Common myeloid progenitor, CD34-positive (primary cell): ENCODE measurements at regions not wholly inside any gene's neighbourhood (a gene's known extent, or its start where the extent isn't known, plus 50 kb on each side); places are given as distances from the start of the nearest gene placed in this dataset.

Source experiments
- CTCF ChIA-PET: fragments of 350-600 bp; sonication (Branson Sonifier 250); formaldehyde crosslinking; loops from one replicate; lab custom pipeline; 2021; ENCODE audit warnings: antibody characterized with exemption; lab: Charles Lee
- POLR2A ChIA-PET: fragments of 350-600 bp; sonication (Branson Sonifier 250); formaldehyde crosslinking; loops from one replicate; lab custom pipeline; 2021; ENCODE audit warnings: antibody characterized with exemption; lab: Charles Lee
- DNase-seq, 3 donors: peaks; one replicate each; pipeline versions ENCODE4 v3.0.0 to v3.0.0-alpha.2; 2013
- H3K27ac ChIP-seq, 2 experiments: 1 replicate in 1 of 2; 2 replicates in 1 of 2; pipeline ENCODE4 v1.7.0; 2013; ENCODE audit warnings: inconsistent platforms in 2 of 2, low read length in 2 of 2, mild to moderate bottlenecking in 2 of 2, low read depth in 1 of 2, moderate library complexity in 1 of 2; ENCODE audit not compliant: severe bottlenecking in 2 of 2, insufficient read depth in 1 of 2, poor library complexity in 1 of 2
- H3K27me3 ChIP-seq, 5 experiments: replicated peaks in 2 of 5; 1 replicate in 3 of 5; 2 replicates in 2 of 5; pipeline versions ENCODE4 v1.6.1 to v1.7.0; 2013; ENCODE audit warnings: low read length in 4 of 5, mild to moderate bottlenecking in 2 of 5, moderate library complexity in 2 of 5, inconsistent platforms in 1 of 5; ENCODE audit not compliant: insufficient read depth in 5 of 5, control insufficient read depth in 4 of 5
- H3K36me3 ChIP-seq, 4 experiments: 1 replicate in 2 of 4; 2 replicates in 2 of 4; pipeline versions ENCODE4 v1.6.1 to v1.7.0; 2013; ENCODE audit warnings: low read length in 3 of 4, control low read depth in 1 of 4, mild to moderate bottlenecking in 1 of 4; ENCODE audit not compliant: control insufficient read depth in 4 of 4, insufficient read depth in 4 of 4
- H3K4me1 ChIP-seq, 4 experiments: 1 replicate in 3 of 4; 2 replicates in 1 of 4; pipeline versions ENCODE4 v1.6.1 to v1.7.1; 2013; ENCODE audit warnings: low read length in 3 of 4, mild to moderate bottlenecking in 3 of 4, control low read depth in 1 of 4, inconsistent platforms in 1 of 4, moderate library complexity in 1 of 4; ENCODE audit not compliant: control insufficient read depth in 4 of 4, insufficient read depth in 4 of 4; ENCODE audit errors: control extremely low read depth in 1 of 4
- H3K4me3 ChIP-seq, 7 experiments: 1 replicate in 4 of 7; 2 replicates in 3 of 7; pipeline versions ENCODE4 v1.5.1 to v1.7.0; 2013; ENCODE audit warnings: mild to moderate bottlenecking in 7 of 7, low read length in 6 of 7, moderate library complexity in 6 of 7, inconsistent platforms in 2 of 7, low read depth in 2 of 7, control low read depth in 1 of 7; ENCODE audit not compliant: insufficient read depth in 4 of 7, control insufficient read depth in 1 of 7; ENCODE audit errors: extremely low read depth in 1 of 7
- H3K9me3 ChIP-seq, 5 experiments: 1 replicate in 4 of 5; 2 replicates in 1 of 5; pipeline versions ENCODE4 v1.6.1 to v1.7.1; 2013; ENCODE audit warnings: low read length in 4 of 5, mild to moderate bottlenecking in 2 of 5, inconsistent platforms in 1 of 5, low read depth in 1 of 5, moderate library complexity in 1 of 5; ENCODE audit not compliant: control insufficient read depth in 4 of 5, insufficient read depth in 2 of 5; ENCODE audit errors: control extremely low read depth in 1 of 5
- WGBS: methylation state at CpG from one replicate; pipeline ENCODE4 v1.1.5; 2013; ENCODE audit not compliant: insufficient coverage; 5-methylcytosine and 5-hydroxymethylcytosine counted together

GRCh38 chr7:113454597-113455169 is 336.3 kb upstream of the SMIM30 start:
- ChIA-PET CTCF (no interaction called here), POLR2A (no interaction called here)
- Histone ChIP-seq H3K27me3 (peaks cover 0 to 2% (median 0%) of the 10 kb centered on the region in 5 experiments), H3K4me3 (no peak overlapping the region), H3K36me3 (no peaks in the 10 kb centered on the region), H3K27ac (no peak overlapping the region), H3K4me1 (no peaks in the 10 kb centered on the region), H3K9me3 (peaks cover 0 to 2% (median 0%) of the 10 kb centered on the region in 5 experiments)
- DNase-seq = no peak
- WGBS = 53% methylated on average over 3 of the region's 3 CpGs

- DNase-seq = no peak
- Histone ChIP-seq H3K27me3 (peaks cover 0 to 2% (median 0%) of the 10 kb centered on the region in 5 experiments), H3K9me3 (peaks cover 0 to 2% (median 0%) of the 10 kb centered on the region in 5 experiments), H3K4me3 (no peak overlapping the region), H3K27ac (no peak overlapping the region), H3K36me3 (no peaks in the 10 kb centered on the region), H3K4me1 (no peaks in the 10 kb centered on the region)
- ChIA-PET POLR2A (no interaction called here), CTCF (no interaction called here)
- WGBS = 72% methylated on average over 3 of the region's 4 CpGs
Observed at GRCh38 chr7:113452245-113452644, 333.9 kb upstream of the SMIM30 start.

GRCh38 chr7:113446791-113447190 is 328.4 kb upstream of the SMIM30 start:
- CTCF ChIA-PET = no interaction called here

GRCh38 chr7:113446391-113446790 is 328.0 kb upstream of the SMIM30 start:
- ChIA-PET POLR2A (no interaction called here), CTCF (no interaction called here)
- H3K4me1 ChIP-seq = no peaks in the 10 kb centered on the region
- no peak overlapping the region for H3K27ac ChIP-seq
- H3K4me3 ChIP-seq = no peak overlapping the region
- H3K27me3 ChIP-seq = peaks cover 0 to 2% (median 0%) of the 10 kb centered on the region in 5 experiments
- DNase-seq = no peak
- H3K9me3 ChIP-seq = no peaks in the 10 kb centered on the region
- no peaks in the 10 kb centered on the region for H3K36me3 ChIP-seq

More at GRCh38 chr7:113446791-113447190, 328.4 kb upstream of the SMIM30 start:
- no peak for DNase-seq
- Histone ChIP-seq H3K4me3 (no peak overlapping the region), H3K9me3 (no peaks in the 10 kb centered on the region), H3K4me1 (no peaks in the 10 kb centered on the region), H3K27ac (no peak overlapping the region), H3K36me3 (no peaks in the 10 kb centered on the region), H3K27me3 (peaks cover 0 to 2% (median 0%) of the 10 kb centered on the region in 5 experiments)
- POLR2A ChIA-PET = no interaction called here
- no CpG with 5 or more reads among the region's 2 CpGs for WGBS

GRCh38 chr7:113444261-113444660 is 325.9 kb upstream of the SMIM30 start:
- ChIA-PET POLR2A (no interaction called here), CTCF (no interaction called here)
- Histone ChIP-seq H3K36me3 (no peaks in the 10 kb centered on the region), H3K4me3 (no peak overlapping the region), H3K9me3 (no peaks in the 10 kb centered on the region), H3K27ac (no peak overlapping the region), H3K4me1 (no peaks in the 10 kb centered on the region), H3K27me3 (no peaks in the 10 kb centered on the region)
- no peak for DNase-seq

- H3K27me3 ChIP-seq = no peaks in the 10 kb centered on the region
- H3K36me3 ChIP-seq = no peaks in the 10 kb centered on the region
- ChIA-PET CTCF (no interaction called here), POLR2A (no interaction called here)
- no peaks in the 10 kb centered on the region for H3K9me3 ChIP-seq
- H3K4me1 ChIP-seq = no peaks in the 10 kb centered on the region
- no peak overlapping the region for H3K4me3 ChIP-seq
- no CpG with 5 or more reads among the region's 2 CpGs for WGBS
- no peak overlapping the region for H3K27ac ChIP-seq
- DNase-seq = no peak
Observed at GRCh38 chr7:113440173-113440572, 321.8 kb upstream of the SMIM30 start.

GRCh38 chr7:113431406-113431805 is 313.1 kb upstream of the SMIM30 start:
- no peak overlapping the region for H3K27ac ChIP-seq
- no peak for DNase-seq
- no peaks in the 10 kb centered on the region for H3K27me3 ChIP-seq
- no peaks in the 10 kb centered on the region for H3K4me1 ChIP-seq
- ChIA-PET POLR2A (no interaction called here), CTCF (interaction anchor here (1.2 kb wide), 1 partner anchor 10 kb away, joined by 3 read pairs; no protein-coding TSS in a partner anchor)
- H3K4me3 ChIP-seq = no peak overlapping the region
- no peaks in the 10 kb centered on the region for H3K9me3 ChIP-seq
- no peaks in the 10 kb centered on the region for H3K36me3 ChIP-seq
- 87% methylated on average over 3 of the region's 4 CpGs for WGBS
